Panc1 (cell line): ENCODE measurements at regions not wholly inside any gene's neighbourhood (a gene's known extent, or its start where the extent isn't known, plus 50 kb on each side); places are given as distances from the start of the nearest gene placed in this dataset.

Experiments
- TCF7L2 ChIP-seq: IDR thresholded peaks from 2 replicates; pipeline ENCODE4 v1.6.1; 2011; ENCODE audit warnings: mild to moderate bottlenecking, low read depth, low read length, inconsistent platforms
- TF ChIP-seq, protein P1 (sequence below): fragments of 450-650 bp; IDR thresholded peaks from 2 replicates; pipeline ENCODE4 v1.5.1; 2017; ENCODE audit warnings: mild to moderate bottlenecking
- TF ChIP-seq, protein P2 (sequence below), 2 experiments: IDR thresholded peaks; 2 replicates each; pipeline ENCODE4 v1.6.1; 2011 to 2012; ENCODE audit warnings: low read depth in 2 of 2, control low read depth in 1 of 2, low read length in 1 of 2, mild to moderate bottlenecking in 1 of 2, moderate library complexity in 1 of 2; ENCODE audit not compliant: insufficient read depth in 1 of 2

GRCh38 chr3:117562000-117562399 lies 852.4 kb downstream of the TUSC7 start:
- TF ChIP-seq, protein P1, sequence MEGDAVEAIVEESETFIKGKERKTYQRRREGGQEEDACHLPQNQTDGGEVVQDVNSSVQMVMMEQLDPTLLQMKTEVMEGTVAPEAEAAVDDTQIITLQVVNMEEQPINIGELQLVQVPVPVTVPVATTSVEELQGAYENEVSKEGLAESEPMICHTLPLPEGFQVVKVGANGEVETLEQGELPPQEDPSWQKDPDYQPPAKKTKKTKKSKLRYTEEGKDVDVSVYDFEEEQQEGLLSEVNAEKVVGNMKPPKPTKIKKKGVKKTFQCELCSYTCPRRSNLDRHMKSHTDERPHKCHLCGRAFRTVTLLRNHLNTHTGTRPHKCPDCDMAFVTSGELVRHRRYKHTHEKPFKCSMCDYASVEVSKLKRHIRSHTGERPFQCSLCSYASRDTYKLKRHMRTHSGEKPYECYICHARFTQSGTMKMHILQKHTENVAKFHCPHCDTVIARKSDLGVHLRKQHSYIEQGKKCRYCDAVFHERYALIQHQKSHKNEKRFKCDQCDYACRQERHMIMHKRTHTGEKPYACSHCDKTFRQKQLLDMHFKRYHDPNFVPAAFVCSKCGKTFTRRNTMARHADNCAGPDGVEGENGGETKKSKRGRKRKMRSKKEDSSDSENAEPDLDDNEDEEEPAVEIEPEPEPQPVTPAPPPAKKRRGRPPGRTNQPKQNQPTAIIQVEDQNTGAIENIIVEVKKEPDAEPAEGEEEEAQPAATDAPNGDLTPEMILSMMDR: no peak
- TF ChIP-seq, protein P2, sequence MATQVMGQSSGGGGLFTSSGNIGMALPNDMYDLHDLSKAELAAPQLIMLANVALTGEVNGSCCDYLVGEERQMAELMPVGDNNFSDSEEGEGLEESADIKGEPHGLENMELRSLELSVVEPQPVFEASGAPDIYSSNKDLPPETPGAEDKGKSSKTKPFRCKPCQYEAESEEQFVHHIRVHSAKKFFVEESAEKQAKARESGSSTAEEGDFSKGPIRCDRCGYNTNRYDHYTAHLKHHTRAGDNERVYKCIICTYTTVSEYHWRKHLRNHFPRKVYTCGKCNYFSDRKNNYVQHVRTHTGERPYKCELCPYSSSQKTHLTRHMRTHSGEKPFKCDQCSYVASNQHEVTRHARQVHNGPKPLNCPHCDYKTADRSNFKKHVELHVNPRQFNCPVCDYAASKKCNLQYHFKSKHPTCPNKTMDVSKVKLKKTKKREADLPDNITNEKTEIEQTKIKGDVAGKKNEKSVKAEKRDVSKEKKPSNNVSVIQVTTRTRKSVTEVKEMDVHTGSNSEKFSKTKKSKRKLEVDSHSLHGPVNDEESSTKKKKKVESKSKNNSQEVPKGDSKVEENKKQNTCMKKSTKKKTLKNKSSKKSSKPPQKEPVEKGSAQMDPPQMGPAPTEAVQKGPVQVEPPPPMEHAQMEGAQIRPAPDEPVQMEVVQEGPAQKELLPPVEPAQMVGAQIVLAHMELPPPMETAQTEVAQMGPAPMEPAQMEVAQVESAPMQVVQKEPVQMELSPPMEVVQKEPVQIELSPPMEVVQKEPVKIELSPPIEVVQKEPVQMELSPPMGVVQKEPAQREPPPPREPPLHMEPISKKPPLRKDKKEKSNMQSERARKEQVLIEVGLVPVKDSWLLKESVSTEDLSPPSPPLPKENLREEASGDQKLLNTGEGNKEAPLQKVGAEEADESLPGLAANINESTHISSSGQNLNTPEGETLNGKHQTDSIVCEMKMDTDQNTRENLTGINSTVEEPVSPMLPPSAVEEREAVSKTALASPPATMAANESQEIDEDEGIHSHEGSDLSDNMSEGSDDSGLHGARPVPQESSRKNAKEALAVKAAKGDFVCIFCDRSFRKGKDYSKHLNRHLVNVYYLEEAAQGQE (IDR thresholded peaks at IDR 0.05; ENCODE audit: insufficient read depth in 1 of 2, low read depth in 2 of 2, low read length in 1 of 2): no peak
- TF ChIP-seq TCF7L2: no peak
